GM18907 (cell line): ENCODE measurements at regions not wholly inside any gene's neighbourhood (a gene's known extent, or its start where the extent isn't known, plus 50 kb on each side); places are given as distances from the start of the nearest gene placed in this dataset.
"Not testable (repeated sequence)": the region's sequence is repeated elsewhere in the genome, so short reads cannot be mapped to it uniquely, and the experiment has no call there.

Experiments
- ATAC-seq: cut with Tn5 transposase; IDR thresholded peaks from one replicate; pipeline ENCODE4 v1.9.1; 2021; ENCODE audit warnings: mild to moderate bottlenecking, moderate library complexity; ENCODE audit not compliant: unreplicated experiment

DNA sequence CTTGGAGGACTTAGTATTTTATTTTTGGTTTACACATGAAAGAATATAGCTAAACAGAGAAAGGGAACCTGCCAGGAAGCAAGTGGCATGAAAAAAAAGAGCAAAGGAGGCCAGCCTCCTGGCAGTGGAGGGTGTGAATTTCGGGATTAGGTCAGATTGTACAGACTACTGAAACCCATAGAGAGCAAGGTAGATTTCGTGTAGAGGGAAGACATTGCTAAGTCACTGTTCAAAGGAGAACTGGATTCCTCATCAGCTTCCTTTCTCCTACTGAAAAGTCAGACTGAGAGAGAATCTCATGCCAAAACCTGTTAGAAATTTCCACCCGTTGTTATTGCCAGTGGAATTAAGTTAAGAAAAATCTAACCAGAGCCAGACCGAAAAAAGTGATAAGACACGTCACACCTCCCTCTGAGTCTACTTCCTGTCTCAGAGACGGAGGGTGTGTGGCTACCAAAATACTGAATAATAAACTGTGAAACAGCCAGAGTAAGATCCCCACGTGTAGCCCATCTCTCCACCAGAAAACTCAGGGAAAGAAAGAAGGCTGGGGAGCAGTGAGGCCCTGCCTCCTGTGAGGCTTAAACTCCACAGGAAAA is 118.8 kb downstream of the SKIDA1 start:
- ATAC-seq: no peak

DNA sequence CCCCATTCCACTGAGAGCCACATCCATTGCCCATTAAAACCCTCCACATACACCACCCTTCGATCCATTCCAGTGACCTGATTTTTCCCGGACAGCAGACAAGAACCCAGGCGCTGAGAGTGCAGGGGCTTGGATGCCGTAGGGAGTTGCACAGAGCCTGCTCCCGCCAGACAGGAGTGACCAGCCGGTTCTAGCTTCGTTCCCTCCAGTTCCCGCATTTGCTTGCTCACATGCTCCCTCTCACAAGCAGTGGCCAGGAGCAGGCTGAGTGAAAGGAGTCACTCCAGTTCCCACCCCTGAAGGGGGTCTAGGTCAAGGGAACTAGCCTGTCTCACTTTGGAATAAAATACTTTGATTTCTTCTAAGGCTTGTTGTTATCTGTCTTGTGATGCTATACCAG is 119.5 kb downstream of the SKIDA1 start:
- ATAC-seq: no peak

DNA sequence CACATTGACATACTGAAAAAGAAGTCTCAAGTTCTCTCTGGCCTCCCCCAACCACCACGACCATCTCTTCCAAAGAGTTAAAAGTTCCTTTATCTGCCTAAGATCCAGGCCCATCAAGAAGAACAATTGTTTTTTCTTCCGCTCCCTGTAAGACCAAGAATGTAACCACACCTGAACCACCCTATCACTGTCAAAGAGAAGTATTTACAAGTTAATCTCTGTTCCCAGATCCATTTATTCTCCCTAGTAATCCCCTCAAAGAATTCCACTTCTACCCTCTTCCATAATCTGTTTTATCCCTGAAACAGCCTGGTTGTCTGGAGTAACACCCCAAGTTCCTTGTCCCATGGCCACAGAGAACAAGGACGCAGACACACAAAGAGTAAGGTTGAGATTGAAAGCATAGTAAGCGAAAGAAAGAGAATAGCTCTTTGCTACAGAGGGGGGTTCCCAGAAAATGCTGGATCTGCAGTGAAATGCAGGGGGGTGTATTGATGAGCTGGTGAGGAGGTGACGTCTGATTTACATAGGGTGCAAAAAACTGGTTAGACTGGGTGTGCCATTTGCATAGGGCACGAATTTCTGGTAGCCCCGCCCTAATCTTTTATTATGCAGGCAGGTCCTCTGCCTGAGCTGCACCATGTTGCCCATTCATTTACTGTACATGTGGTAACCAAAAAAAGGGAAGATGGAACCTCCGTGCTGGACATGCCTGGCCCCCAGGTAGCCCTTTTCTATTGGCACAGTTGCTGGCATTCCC is 122.0 kb downstream of the SKIDA1 start:
- no peak for ATAC-seq

DNA sequence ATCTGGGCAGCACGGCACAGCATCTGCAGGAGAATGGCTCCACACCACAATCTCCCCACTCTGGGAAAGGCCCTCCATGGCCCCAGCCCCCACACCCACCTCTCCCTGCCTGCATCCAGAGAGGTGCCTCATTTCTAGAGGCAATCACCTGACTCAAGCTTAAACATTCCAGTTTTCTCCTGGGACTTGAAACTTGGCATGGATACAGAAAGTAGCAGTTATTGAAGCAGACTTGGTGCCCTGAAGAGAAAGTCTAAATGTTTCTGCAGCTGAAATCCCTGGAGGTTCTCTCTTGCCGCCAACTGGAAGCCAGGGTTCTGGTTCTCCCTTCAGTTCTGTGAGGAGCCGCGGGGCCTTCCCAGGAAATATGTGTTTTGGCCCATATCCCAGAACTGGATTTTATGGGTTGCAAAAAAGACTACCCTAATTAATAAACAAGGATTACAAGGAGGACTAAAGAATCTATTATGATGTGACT is 122.8 kb downstream of the SKIDA1 start:
- ATAC-seq: no peak

DNA sequence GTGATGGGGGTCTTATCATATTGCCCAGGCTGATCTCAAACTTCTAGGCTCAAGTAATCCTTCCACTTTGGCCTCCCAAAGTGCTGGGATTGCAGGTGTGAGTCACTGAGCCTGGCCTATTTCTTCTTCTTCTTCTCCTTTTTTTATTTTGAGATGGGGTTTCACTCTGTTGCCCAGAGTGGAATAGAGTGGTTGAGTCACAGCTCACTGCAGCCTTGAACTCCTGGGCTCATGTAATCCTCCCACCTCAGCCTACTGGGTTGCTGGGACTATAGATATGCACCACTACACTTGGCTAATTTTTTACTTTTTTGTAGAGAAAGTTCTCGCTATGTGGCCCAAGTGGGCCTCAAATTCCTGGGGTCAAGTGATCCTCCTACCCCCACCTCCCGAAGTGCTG is 124.3 kb downstream of the SKIDA1 start:
- no peak for ATAC-seq

DNA sequence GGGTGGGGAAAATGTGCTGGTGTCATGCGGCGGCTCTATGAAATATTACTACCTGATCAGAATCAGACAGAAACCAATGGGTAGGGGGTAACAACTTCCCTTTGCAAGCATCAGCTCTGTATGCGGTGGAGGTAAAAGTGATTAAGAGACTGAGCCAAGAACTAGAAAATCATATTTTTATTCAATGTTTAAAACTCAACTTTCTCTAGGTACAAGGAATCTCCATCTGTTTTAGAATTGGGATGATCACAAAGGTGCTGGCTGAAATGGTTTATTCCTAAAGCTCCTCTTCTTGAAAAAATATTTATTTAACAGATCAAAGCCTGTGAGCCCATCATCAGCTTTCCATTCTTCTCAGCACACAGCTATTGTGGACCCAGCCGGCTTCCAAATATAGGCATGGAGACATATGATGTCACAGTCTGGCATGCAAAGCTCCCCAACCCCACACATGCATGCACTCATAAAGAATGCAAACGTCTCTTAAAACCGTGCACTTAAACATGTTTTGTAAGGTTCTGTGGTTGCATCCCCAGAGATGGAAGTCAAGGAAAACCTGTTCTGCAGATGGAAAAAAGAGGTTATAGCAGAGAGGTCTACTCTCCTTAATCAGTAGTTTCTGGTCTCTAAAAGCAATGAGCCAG is 126.0 kb downstream of the SKIDA1 start:
- ATAC-seq: no peak

DNA sequence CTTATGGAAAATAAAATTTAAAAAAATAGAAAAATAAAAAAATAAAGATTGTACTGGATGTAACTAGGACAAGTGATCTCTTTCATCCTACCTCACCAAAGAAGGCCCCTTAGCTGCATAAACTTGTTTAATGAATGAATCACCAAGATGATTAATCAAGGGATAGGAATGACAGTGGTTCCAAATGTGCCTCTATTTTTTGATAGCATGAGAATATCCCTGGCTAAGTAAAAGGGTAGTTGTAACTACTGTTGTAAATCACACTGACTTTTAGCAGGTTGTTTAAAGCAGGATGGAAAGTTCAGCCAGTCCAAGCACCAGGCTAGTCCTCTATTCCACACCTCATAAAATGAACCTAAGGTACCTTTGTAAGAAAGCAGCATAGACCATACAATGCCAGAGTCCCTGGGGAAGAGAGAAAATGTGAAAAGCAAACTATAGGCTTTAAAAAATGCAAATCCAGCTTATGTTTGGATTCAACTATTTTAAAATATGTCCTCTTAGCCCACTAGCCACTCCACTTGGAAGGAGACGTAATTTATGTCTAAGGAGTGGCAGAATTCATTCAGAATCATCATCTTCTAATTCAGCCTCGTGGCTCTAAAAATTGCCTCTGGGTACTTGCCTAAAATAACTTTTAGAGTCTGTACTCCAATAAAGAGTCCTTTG is 126.8 kb downstream of the SKIDA1 start:
- no peak for ATAC-seq

DNA sequence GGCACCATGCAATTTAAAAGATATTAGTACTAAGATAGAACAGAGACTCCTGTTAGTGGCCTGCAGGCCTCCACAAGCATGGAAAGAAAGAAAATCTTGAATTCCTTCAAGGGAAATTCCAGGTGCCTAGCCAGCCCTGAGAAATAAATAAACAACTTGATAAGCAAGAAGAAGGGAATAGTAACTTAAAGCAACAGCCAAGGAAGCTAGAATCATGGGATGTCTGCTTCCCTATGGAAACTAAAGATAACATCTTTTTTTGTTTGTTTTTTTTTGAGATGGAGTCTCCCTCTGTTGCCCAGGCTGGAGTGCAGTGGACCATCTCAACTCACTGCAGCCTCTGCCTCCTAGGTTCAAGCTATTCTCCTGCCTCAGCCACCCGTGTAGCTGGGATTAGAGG is 128.6 kb downstream of the SKIDA1 start:
- ATAC-seq: no peak

DNA sequence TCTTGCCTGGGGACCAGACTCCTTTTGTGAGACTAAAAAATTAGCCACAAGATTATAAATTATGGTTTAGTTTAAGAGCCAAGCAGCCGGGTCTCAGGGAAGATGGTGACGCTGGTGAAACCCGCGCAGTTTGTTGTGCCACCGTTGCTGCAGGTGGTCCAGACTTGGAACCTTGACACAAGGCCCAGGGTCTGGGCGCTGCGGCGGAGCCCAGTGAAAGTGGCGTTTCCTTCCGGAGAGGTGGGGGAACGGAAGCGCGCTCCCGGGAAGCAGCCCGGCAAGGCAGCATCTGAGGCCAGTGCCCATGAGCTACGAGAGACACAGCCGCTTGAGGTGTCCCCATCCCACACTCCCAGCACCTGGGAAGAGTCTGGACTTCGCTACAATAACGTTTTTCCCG is 131.6 kb downstream of the SKIDA1 start:
- no peak for ATAC-seq

DNA sequence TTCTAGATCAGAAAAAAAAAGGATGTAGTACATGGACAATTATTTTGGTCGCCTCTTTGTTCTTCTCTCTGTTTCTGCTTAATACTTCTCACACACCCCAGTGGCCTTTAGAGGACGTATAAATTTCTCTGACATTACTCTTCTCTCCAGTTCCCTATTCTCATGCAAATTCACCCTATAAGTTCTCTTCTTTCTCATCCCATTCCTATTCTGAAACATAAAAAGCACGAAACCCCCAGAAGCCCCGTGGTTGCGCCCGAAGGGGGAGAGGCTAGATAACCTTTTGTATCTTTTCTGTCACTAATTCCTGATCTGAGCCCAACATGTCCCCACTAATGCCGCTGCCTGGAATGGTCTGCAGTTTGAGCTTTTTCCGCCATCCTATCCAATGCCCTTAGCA is 136.9 kb downstream of the SKIDA1 start:
- ATAC-seq: no peak

DNA sequence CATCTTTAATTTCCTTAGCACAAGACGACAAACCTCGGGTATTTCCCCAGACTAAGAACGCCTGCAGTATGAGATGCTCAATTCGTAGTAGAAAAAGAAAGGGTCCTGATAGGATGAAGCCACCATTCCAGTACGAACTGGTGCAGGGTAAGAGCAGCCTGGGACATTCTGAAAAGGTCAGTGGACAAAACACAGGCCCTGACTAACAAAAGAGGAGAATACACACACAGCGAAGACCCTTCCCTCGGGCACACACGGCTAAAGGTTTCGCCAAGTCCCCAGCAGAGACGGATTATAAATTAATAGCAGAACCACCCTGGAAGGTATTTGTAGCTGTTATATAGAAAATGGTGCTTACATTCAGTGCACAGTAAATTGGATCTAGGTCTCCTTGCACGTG is 137.6 kb downstream of the SKIDA1 start:
- no peak for ATAC-seq

DNA sequence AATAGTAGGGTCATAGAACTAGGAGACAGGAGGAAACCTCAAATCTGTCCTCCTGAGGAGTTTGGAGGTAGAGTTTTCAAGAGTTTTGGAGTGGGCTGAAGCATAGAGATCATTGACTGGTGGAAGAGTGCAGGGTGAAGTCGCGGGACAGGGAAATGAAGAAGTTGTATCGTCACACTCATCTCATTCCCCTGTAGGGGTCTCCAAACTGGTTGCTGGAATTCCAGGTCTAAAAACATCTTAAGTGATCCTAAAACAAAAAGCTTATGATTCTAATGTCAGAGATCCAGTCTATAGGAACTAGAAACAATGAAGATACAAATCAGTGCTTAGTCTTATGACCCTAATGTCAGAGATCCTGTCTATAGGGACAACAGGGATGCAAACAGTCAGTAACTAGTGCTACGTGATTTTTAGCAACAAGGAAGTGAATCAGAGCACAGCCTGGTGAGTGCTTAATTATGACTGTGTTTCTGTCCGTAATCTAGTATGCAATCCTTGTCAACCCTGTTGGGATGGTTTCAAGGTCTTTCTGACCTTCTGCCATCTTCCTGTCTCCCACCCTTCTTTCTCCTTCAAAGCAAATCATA is 139.4 kb downstream of the SKIDA1 start:
- ATAC-seq: no peak

DNA sequence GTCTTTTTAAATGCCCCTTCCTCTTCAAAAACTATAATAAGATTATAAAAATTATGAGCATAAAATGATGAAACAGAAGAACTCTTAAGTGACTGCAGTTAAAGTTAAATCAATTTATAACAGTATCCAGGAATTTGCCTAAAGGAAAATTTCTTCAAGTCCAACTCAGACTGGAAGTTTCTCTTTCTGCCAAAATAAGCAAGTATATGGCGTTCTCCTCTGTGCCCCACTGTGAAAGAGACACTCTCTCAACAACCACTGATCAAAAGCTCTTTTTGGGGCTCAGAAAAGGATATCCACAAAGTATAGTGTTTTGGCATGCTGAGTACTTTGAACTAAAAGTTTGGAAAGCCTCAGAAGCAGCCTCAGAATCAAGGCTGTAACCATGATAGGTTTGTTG is 139.9 kb downstream of the SKIDA1 start:
- ATAC-seq: no peak

DNA sequence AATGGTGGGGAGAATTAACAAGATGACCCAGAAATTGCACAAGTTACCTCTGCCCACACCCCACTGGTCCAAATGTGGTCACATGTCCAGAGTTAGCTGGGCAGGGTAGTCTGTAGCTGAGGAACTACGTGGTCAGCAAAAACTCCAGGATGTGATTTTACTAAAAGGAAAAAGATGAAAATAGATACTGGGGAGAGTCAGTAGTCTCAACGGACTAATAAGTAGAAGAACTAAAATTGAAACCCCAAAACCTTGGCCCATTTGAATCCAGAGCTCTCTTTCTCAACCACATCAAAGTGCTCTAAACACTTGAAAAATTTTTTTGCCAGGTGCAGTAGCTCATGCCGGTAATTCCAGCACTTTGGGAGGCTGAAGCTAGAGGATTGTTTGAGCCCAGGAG is 146.3 kb downstream of the SKIDA1 start:
- no peak for ATAC-seq

DNA sequence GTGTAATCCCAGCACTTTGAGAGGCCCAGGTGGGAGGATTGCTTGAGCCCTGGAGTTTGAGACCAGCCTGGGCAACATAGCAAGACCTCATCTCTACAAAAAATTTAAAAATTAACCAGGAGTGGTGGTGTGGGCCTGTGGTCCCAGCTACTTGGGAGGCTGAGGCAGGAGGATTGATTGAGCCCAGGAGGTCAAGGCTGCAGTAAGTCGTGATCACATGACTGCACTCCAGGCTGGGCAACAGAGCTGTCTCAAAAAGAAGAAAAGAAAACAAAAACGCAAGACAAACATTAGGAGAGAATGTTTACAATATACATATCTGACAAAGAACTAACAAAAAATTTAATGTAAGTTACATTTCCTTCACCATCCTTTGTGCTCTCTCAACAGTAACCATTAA is 150.2 kb downstream of the SKIDA1 start:
- not testable (repeated sequence) for ATAC-seq

DNA sequence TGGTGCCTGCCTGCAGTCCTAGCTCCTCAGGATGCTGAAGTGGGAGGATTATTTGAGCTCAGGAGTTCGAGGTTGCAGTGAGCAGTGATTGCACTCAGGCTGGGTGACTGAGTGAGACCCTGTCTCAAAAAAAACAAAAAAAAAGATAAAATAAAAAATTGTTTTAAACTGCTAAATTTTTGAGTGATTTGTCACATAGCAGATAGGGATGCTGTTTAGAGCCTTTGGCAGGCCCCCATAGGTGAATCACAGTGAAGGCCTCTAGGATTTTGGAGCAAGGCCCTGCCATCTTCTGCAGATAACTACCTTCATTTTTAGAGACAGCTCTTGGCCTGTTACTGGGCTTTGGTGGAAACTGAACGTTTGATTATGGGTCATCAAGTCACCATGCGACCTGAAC is 151.6 kb downstream of the SKIDA1 start:
- ATAC-seq: not testable (repeated sequence)

DNA sequence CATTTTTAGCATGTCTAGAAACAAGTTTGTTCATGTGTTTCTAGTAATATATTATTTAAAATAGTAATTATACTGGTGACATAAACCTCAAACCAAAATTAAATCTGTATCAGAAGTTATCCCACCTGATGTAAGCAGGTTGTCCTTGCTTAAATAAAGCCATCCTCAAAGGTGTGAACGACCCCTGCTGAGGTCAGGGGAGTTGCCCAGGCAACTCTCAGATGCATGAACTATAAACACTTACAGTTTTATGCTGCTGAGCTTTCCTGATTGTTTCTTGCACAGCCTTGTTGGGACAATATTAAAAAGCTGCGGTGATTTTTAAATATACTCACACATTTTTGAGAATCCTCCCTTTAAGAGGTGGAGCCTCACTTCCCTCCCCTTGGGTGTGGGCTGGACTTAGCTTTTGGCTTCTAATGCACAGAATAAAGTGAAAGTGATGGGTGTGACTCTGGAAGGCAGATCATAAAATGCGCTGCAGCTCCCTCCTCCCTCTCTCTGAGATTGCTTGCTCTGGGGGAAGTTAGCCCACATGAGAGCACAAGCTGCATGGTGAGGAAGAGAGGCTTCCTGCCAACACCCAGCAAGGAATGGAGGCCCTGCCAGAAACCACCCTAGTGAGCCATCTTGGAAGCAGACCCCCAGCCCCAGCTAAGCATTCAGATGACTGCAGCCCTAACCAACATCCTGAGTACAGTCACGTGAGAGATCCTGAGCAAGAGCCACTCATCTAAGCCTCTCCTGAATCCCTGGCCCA is 152.7 kb downstream of the SKIDA1 start:
- ATAC-seq: peak; percentile 88

DNA sequence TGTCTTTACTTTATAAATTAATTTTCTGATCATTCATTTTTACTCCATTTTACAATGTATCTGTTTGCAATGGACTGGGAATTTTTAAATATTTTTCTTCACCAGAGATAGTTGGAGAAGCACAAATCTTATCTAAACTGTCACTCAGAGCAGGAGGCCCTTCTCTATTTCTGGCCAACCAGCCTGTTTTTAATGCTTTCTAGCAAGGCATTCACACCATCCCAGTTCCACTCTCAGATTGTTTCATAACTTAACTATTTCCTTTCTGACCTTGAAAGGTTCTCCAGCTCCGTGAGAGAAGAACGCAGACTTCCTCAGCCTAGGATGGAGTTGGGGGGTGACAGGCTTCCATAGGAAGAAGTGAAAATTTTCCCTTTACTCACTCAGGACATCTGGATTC is 155.8 kb downstream of the SKIDA1 start:
- no peak for ATAC-seq

DNA sequence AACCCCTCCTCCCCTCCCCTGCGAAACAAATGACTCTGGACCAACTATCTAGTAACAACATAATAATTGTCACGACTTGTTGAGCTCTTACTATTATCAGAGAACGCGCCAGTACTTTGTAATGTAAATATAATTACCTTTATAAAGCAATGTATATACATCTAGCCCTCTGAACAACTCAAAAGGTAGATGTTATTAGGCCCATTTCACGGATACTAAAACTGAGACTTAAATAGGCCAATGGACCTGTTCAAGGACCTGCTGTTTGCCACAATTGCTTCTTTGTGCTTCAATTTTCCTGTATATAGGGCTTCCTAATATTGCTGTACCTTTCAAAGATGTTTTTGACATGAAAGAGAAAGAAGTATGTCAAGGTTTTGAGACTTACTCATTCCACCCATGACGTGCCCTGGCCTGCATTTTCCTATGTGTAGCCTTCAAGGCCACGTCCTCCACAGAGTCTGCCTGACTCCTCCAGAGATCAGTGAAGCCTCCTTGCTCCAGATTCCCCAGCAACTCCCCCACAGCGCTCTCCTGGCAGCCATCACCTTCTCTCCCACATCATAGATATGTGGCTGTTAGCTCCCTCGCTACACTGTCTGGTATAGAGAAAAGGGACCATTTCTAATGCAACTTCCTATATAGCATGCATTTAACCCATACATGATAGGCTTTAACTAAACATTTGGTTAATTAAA is 156.6 kb downstream of the SKIDA1 start:
- ATAC-seq: no peak

DNA sequence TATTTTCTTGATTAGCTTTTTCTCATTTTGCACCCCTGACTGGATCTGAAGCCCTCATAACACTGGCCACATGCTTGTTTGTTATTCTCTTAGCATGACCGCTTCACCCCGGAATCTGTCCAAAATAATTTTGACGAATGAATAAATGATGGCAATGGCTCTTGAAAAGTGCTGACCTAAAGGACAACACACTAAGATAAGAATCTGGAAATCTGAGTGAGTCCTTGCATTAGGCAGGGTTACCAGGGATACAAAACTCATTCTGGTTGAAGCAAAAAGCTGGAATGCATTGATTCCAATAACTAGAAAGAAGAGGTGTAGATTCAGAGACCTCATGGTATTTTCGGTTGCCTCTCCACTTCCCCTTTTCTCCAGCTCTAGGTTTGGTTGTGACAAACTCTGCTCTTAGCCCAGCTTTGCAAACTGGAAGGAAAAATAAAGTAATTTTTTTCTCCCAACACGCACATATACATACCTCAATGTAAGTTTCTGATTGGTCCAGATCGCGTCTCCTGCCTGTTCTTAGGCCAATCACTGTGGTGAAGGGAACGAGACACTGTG is 157.4 kb downstream of the SKIDA1 start:
- peak; percentile 72 for ATAC-seq
